Stimulated activated CD4-positive, alpha-beta T cell treated with anti-CD3 and anti-CD28 coated beads, TNF-alpha, amount 100 ng/mL, for 48 hours (primary cell): ENCODE measurements at regions not wholly inside any gene's neighbourhood (a gene's known extent, or its start where the extent isn't known, plus 50 kb on each side); places are given as distances from the start of the nearest gene placed in this dataset.

Experiments used
- DNase-seq, 3 donors: peaks; one replicate each; pipeline ENCODE4 v3.0.0-alpha.2; 2020; ENCODE audit warnings: low read depth in 3 of 3

DNA sequence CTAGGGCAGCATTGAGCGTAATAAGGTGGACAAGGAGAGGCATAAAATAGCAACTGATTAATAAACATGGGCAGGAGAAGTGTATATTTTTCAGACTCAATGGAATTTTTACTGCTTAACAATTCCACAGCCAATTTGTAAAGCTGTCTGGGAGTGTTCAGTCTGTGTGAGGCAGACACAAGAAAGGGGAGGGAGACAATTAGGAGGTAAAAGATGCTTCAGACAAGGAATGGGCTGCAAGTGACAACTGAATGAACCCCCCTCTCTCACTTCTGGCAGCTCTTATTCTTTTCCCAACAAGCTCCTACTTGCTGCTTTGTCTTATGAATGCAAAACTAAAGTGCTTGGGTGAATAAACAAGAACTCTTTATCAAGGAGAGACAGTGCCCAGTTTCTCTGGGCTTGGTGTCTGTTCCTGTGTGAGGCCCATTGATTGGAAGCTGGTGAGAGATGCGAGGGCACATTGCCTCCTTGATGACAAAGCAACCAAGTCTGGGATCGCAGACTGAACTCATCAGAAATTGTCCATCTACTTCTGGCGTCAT lies 575.3 kb downstream of the RNF144B start:
- DNase-seq = no peak

- no peak for DNase-seq
Measured at GRCh38 chr6:18963439-18963838, 576.3 kb downstream of the RNF144B start.

DNA sequence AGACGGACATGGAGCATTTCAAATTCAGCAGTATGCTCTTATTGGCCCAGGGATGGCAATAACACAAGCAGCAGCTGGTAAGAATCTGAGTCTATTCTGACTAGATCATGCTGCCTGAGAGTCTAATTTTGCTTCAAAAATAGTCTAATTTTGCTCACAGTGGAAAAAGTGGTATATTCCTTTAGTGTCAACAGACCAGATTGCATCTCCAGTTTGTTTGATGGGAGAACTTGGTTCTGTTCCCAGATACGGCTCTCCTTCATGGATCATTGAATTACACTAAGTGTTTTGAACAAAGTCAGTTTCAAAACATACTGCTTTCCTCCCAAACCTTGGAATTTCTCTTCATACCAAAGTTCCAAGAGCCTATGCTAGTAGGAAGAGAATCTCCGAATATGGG lies 586.1 kb downstream of the RNF144B start:
- no peak for DNase-seq

- DNase-seq = no peak
Measured at GRCh38 chr6:18976091-18976490, 588.9 kb downstream of the RNF144B start.

GRCh38 chr6:18976966-18977365 lies 589.8 kb downstream of the RNF144B start:
- no peak for DNase-seq

DNA sequence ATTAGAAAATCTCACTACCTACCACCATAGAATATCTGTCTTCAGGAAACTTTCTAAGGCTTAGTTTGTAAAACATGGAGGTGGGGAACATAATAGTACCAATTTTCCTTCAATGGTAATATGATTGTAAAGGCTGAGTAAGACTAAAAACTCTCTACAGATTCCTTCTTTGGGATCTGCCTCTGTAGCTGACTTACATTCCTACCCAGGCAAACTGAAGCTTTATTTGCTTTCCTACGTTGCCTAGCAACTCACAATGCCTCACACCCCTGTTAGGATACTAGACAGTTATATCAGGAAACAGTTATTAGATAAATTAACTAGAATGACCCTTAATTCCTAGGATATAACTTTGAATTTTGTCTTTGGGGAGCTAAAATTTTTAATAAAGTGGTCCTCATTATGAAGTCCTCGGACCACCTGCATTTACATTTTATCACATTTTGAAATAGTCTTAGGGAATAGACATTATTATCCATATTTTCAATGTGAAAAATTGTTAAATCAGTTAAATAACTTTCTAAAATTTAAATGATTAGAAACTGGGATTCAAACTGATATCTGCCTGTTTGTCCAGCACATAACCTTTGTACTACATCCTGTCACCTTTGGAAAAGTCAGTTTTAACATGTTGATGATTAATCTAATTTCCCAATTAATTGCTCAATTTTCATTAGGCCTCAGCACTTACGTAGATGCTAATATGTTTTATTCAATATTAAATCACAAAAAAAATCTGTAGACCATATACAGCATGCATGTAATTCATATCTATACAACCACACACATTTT lies 591.4 kb downstream of the RNF144B start:
- DNase-seq = no peak

DNA sequence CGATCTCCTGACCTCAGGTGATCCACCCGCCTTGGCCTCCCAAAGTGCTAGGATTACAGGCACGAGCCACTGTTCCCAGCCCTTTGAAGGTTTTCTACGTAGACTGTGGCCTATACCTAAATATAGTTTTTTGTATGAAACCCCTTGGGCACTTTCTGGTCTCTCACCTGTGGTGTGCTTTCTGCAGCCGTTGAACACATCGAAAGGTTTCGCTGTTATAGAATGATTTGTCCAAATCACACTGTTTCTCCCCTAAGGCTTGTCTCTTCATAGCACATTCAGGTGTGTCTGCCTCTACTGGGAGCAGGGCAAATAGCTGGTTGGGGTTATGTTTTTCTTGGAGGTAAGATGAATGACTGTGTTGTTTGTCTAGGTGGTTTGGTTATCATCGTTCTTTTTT lies 597.9 kb downstream of the RNF144B start:
- no peak for DNase-seq

DNA sequence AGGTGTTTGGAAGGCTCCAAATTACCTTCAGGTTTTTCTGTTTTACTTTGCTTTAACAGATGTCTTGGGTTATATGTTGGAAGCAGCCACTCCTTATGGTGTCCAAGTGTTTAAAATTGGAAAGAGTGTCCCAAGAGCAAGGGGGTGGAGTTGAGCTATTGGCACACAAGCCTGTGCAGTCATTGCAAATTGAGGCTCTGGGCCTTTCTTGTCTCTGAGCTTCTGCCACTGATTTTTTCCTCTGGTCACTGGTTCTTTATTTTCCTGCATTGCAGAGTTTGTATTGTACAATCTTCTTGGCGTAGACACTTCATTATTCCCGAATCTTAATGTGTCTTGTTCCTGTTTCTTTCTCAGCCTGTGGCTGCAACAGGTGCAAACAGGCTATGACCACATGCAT lies 598.8 kb downstream of the RNF144B start:
- DNase-seq = no peak

DNA sequence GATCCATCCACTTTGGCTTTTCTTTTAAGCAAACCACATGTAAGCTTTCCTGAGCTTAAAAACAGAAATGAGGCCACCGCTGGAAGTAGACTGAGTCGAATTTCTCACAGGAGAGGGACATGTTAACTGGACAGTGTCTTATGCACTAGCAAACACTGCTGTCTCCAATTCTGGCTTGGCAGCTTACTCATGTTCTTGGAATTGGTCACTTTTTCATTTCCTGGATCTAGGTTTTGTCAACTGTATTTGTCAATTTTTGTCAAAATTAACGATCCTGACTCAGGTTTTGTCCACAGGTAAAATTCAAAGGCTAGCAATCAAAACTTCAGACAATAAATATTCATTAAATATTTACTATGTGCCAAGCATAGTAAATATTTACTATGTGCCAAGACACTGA lies 601.5 kb downstream of the RNF144B start:
- DNase-seq = no peak

DNA sequence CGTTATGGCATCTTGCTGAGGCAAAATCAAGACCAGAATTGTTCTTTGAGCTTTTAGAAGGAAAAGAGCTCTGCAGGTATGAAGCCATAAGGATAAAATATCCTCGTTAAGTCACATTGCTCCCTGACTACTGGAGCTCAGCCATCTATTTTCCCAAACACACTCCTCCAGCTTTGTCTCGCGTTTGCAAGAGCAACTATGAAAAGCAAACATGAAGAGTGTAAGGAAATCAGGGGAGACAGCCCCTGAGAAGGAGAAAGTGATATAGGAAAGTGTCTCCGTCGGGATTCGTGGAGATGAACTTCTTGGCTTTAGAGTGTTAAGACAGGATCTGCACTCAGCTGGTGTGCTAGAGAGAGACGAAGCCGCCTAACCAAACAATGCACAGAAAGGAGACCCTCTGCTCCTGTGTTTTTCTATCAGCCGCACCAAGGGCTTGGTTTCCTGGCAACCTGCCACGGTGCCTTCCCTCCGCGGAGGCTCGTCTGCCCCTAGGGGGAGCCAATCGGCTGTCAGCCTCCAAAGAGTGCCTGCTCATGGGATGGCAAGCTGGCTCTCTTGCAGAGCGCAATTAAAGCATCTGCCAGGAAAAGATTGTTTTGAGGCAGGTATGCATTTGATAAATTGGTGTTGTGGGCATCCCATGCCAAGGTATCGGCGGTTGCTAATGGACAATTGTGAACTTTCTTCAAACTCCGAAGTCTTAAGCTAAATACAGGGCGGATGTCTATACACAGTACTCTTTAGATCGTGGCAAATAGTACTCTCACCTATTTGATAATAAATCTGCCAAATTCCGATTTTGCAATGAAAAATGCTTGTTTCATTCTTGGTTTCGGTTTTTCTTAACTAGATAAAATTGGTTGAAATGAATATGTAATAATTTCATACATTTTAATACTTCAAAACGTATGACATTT lies 603.2 kb downstream of the RNF144B start:
- peak; percentile 0 to 18 (median 6) for DNase-seq

DNA sequence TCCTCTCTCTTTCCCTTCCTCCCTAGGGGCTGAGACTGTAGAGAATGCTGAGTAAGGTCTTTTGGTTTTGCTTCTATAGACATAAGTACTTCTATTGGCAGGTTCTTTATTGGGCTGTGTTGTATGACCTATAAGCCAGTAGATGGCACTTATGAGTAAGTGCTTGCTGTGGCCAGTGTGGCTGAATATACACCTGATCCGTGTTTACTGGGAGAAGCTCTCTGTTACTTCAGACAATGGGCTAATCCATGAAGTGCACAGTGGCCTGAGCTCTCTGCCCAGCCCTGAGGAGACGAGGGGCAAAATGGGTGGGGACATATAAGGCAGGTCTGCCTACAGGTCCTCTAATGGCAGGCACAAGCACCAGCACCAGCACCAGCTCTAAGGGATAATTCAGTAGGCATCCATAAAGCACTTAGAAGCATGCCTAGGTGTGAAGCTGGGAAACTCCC lies 610.3 kb downstream of the RNF144B start:
- DNase-seq = no peak

DNA sequence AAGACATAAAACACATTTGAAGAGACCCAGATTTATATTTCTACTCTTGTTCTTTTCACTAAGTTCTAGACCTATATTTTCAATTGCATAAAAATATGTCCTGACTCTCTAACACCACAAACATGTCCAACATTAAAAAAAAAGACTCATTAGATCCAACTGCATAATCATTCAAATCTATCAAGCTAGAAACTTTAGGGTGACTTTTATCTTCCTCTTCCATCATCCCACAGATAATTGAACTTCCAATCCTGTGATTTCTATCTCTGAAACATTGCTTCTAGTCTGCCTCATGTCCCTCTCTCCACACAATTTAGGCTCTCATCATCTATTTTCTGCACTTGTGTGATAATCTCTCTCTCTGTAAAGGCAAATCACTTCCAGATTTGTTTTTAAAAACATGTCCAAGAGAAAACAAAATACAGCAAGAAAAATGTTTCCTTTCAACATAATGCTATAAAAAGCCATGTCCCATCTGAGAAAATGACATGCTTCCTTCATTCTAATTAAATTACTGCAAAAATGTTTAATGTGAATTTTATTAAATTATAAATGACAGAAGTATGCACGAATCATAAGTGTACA lies 615.9 kb downstream of the RNF144B start:
- DNase-seq = no peak

DNA sequence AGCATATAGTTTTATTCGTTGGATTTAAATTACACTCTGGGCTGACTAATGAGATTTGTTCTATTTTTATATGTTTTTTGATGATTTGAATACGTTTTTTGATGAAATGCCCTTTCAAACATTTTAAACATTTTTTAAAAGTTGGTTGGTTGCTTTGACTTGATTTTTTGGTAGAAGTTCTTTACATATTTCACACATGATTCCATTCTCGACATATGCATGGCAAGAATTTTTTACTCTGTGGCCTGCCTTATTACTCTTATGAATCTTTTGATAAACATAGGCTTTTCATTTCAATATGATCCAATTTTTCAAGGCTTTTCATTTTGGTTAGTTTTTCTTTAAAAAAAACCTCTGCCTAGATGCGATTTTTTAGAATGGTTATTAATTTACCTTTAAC lies 617.0 kb downstream of the RNF144B start:
- DNase-seq = no peak

GRCh38 chr6:19009769-19010168 lies 622.6 kb downstream of the RNF144B start:
- DNase-seq = no peak

DNA sequence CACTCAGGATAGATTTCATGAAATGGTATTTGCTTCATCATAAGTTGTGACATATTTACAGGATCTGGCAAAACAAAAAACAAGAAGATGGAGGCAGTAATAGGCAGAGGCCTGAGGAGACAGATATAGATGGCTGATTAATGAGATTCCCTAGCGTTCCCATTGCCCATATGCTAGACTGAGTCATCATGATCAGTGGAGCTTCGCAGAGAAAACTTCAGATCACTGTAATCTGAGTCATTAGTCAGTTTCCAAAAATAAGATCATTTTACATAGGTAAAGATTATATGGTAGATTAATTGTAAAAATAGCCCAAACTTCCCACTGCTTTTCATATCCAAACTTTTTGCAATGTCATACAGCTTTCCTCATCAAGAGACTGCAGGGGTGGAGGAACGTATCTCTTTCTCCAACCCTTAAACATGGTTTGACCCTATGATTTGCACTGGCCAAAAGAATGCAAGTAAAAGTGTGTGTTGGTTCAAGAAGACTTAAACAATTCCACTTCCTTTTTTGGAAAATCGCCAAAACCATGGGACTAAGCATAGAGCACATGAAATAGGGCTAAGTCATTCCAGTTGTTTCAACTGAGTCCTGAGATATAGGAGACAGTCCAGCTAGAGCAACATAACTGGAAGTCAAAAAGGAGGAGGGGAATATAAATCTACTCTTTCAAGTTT lies 626.0 kb downstream of the RNF144B start:
- DNase-seq = no peak

GRCh38 chr6:19024737-19025136 lies 637.6 kb downstream of the RNF144B start:
- DNase-seq = no peak

DNA sequence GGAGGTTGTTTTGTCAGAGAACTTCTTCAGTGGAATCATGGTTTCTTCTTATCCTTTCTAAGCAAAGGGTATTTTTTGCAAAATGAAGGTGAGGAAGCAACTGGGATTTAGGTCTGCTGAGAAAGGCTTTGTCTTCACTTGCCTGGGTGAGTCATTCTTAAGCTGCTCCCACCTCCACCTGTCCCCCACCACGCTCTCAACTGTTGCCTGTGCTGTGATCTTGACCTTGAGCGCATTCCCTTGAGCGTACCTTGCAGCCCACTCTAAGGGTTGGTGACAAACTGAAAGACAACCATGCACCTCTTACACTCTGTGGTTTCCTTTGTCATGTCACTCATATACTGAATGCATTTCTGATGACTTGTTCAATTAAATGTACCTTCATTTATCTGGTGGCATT lies 641.1 kb downstream of the RNF144B start:
- DNase-seq = no peak

DNA sequence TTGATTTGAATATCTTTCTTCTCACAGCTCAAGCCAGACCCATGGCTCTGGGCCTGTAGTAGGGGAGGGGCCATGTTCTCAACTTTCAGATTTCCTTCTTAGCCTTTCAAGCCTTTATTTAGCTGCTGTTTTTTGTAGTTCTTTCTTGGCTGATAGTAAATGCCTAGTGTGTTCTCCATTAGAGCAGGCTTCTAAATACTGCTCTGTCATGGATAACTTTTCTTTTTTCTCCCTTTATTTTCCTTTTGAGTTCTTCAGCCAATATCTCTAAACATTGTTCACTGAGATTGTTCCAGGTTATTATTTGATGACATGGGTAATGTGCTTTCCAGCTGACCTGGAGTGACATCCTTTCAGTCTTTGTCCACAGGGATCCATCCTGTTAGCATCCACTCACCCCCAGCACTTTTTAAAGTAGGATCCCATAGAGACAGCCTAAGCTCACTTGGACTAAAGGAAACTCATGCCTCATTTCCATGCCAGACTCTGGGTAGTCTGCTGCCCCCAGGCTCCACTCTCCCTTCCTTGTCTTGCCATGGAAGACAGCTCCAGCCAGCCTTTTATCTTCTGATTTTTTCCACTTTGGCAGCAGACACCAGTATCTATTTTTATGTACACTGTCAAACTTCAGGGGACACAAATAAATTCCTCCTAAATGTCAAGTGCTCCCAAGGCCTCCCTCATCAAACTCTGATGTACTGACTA lies 645.6 kb downstream of the RNF144B start:
- DNase-seq = no peak

DNA sequence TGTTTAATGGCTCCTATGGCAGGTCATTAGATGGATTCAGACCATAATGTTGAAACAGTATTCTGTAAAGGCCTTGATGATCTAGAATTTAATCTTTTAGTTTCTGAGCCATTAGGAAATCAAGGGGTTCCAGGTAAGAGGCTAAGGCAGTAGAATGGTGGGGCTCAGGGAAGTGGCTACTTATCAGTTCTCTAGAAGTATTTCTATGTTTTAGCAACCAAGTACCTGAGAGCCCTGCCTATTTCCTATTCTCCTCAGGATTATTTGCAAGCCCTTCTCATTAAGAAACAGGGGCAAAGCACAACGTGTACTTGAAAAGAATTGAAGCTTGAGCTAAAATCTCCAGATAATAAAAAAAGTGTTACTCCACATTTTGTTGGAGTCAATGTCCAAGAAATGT lies 646.5 kb downstream of the RNF144B start:
- no peak for DNase-seq

DNA sequence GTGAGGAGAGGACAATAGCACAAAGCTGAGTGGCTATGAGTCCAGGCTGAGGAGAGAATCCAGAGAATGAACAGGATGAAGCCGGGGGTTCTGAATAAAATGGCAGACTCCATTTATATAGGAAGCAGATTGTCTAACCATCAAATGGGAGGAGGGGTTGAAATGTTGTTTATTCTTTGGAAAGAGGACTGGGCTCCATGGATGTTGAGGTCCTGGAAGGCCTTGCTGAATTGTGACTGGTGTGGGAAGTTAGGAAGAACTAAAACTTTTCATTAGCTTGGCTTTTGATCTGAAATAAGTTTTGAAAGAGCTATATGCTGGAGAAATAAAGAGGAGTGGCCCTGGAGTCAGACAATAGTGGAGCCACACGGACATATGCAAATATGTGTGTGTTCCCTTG lies 647.8 kb downstream of the RNF144B start:
- no peak for DNase-seq
